ENCODE measurements at regions not wholly inside any gene's neighbourhood (a gene's known extent, or its start where the extent isn't known, plus 50 kb on each side); places are given as distances from the start of the nearest gene placed in this dataset.

DNA sequence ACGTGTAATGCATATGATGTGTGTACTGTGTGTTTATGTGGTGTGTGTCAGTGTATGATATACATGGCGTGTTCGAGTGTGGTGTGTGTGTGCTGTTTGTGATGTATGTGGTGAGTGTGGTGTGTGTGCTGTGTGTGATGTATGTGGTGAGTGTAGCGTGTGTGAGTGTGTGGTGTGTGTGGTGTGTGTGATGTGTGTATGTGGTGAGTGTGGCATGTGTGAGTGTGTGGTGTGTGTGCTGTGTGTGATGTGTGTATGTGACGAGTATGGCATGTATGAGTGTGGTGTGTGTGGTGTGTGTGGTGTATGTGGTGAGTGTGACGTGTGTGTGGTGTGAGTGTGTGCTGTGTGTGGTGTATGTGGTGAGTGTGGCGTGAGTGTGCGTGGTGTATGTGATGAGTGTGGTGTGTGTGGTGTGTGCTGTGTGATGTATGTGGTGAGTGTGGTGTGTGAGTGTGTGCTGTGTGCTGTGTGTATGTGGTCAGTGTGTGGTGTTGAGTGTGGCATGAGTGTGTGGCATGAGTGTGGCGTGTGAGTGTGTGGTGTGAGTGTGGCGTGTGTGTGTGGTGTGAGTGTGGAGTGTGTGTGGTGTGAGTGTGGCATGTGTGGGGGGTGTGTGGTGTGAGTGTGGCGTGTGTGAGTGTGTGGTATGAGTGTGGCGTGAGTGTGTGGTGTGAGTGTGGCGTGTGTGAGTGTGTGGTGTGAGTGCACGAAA is 56.8 kb upstream of the CKS2 start:
- DNase-seq (ENCODE audit: low spot score): no peak
- Mint-ChIP-seq H3K9me3 (ENCODE audit: unreplicated experiment) (no peaks in the 10 kb centered on the region), H3K27me3 (ENCODE audit: unreplicated experiment) (no peaks in the 10 kb centered on the region), H3K27ac (ENCODE audit: unreplicated experiment) (no peak overlapping the region), H3K36me3 (ENCODE audit: low read depth, unreplicated experiment) (no peaks in the 10 kb centered on the region), H3K4me3 (ENCODE audit: unreplicated experiment) (no peak overlapping the region), H3K4me1 (ENCODE audit: unreplicated experiment) (no peaks in the 10 kb centered on the region)
- TF ChIP-seq, protein P1, sequence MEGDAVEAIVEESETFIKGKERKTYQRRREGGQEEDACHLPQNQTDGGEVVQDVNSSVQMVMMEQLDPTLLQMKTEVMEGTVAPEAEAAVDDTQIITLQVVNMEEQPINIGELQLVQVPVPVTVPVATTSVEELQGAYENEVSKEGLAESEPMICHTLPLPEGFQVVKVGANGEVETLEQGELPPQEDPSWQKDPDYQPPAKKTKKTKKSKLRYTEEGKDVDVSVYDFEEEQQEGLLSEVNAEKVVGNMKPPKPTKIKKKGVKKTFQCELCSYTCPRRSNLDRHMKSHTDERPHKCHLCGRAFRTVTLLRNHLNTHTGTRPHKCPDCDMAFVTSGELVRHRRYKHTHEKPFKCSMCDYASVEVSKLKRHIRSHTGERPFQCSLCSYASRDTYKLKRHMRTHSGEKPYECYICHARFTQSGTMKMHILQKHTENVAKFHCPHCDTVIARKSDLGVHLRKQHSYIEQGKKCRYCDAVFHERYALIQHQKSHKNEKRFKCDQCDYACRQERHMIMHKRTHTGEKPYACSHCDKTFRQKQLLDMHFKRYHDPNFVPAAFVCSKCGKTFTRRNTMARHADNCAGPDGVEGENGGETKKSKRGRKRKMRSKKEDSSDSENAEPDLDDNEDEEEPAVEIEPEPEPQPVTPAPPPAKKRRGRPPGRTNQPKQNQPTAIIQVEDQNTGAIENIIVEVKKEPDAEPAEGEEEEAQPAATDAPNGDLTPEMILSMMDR (IDR thresholded peaks at IDR 0.05; ENCODE audit: unreplicated experiment): no peak

DNA sequence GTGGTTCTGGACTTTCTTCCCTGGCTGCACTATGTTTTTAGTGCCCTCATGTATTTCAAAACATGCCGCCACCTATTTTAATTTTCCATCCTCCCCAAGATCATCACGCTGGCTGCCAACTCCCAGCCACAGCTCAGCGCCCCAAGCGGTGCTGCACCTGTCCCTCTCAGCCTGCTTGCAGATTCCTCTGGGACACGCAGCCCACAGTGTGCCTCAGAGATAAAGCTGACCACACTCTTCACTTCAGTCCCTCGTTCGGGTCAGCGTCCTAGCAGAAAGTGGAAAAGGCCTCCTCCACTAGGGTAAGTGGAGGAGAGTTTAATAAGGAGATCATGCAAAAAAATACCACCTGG is 56.2 kb upstream of the CKS2 start:
- Mint-ChIP-seq H3K27ac (ENCODE audit: unreplicated experiment) (no peak overlapping the region), H3K4me1 (ENCODE audit: unreplicated experiment) (no peaks in the 10 kb centered on the region), H3K9me3 (ENCODE audit: unreplicated experiment) (no peaks in the 10 kb centered on the region), H3K4me3 (ENCODE audit: unreplicated experiment) (no peak overlapping the region), H3K27me3 (ENCODE audit: unreplicated experiment) (no peaks in the 10 kb centered on the region), H3K36me3 (ENCODE audit: low read depth, unreplicated experiment) (no peaks in the 10 kb centered on the region)
- TF ChIP-seq, protein P1 (IDR thresholded peaks at IDR 0.05; ENCODE audit: unreplicated experiment): no peak
- DNase-seq (ENCODE audit: low spot score): no peak

DNA sequence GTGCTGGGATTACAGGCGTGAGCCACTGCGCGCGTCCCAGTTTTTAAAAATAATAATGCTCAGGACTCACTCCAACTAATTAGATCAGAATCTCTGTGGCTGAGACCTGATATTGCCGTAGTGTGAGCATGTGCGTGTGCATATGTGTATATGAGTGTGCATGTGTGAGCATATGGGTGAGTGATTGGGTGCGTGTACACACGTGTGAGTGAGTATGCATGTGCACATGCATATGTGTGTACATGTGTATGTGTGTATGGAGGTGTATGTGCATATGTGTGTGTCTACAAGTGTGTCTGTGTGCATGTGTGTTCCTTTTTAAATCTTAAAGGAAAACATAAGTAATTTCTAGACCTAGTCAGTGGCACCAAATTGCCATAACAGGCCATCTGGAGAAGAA is 54.8 kb upstream of the CKS2 start:
- H3K27ac Mint-ChIP-seq (ENCODE audit: unreplicated experiment): no peak overlapping the region
- H3K27me3 Mint-ChIP-seq (ENCODE audit: unreplicated experiment): no peaks in the 10 kb centered on the region

DNA sequence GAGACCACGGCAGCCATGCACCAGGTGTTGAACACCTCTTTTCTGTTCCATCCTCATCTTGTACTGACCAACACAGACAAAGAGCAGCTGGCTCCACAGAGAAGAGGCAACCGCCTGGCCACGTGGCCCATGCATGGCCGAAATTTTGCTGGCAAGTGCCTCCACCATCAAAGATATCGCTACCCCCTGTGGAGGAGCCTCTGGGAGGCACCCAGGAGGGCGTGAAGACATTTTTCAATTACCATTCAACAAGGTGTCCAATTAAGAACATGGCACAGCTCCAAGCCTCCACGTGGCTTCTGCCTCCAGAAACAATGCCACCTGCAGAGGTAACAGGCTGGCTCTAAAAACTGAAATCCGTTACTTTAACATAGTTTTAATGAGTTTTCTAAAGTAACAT is 54.4 kb upstream of the CKS2 start:
- Mint-ChIP-seq H3K9me3 (ENCODE audit: unreplicated experiment) (no peaks in the 10 kb centered on the region), H3K4me3 (ENCODE audit: unreplicated experiment) (no peak overlapping the region), H3K27me3 (ENCODE audit: unreplicated experiment) (no peaks in the 10 kb centered on the region), H3K27ac (ENCODE audit: unreplicated experiment) (no peak overlapping the region), H3K36me3 (ENCODE audit: low read depth, unreplicated experiment) (no peaks in the 10 kb centered on the region), H3K4me1 (ENCODE audit: unreplicated experiment) (no peaks in the 10 kb centered on the region)
- DNase-seq (ENCODE audit: low spot score): no peak
- TF ChIP-seq, protein P1 (IDR thresholded peaks at IDR 0.05; ENCODE audit: unreplicated experiment): no peak

More for the DNA sequence above, 54.8 kb upstream of the CKS2 start:
- Mint-ChIP-seq H3K4me3 (ENCODE audit: unreplicated experiment) (no peak overlapping the region), H3K9me3 (ENCODE audit: unreplicated experiment) (no peaks in the 10 kb centered on the region), H3K36me3 (ENCODE audit: low read depth, unreplicated experiment) (no peaks in the 10 kb centered on the region), H3K4me1 (ENCODE audit: unreplicated experiment) (no peaks in the 10 kb centered on the region)
- no peak for DNase-seq (ENCODE audit: low spot score)
- TF ChIP-seq, protein P1 (IDR thresholded peaks at IDR 0.05; ENCODE audit: unreplicated experiment): no peak

DNA sequence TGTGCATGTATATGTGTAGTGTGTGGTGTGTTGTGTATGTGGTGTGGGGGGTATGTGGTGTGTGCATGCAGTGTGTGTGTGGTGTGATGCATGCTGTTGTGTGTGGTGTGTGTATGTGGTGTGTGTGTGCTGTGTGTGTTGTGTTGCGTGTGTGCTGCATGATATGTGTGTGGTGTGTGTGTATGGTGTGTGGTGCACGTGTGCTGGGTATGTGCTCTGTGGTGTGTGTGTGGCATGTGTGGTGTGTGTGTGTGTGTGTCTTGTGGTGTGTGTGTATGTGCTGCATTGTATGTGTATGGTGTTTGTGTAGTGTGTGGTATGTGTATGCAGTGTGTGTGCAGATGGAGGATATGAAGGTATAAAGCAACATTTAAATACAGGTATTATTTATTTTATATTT is 50.5 kb upstream of the CKS2 start:
- no peaks in the 10 kb centered on the region for H3K4me1 Mint-ChIP-seq (ENCODE audit: unreplicated experiment)
- H3K27me3 Mint-ChIP-seq (ENCODE audit: unreplicated experiment): peaks cover 2% of the 10 kb centered on the region
- DNase-seq (ENCODE audit: low spot score): no peak
- H3K9me3 Mint-ChIP-seq (ENCODE audit: unreplicated experiment): no peaks in the 10 kb centered on the region
- TF ChIP-seq, protein P1 (IDR thresholded peaks at IDR 0.05; ENCODE audit: unreplicated experiment): no peak
- no peak overlapping the region for H3K27ac Mint-ChIP-seq (ENCODE audit: unreplicated experiment)
- H3K4me3 Mint-ChIP-seq (ENCODE audit: unreplicated experiment): no peak overlapping the region
- no peaks in the 10 kb centered on the region for H3K36me3 Mint-ChIP-seq (ENCODE audit: low read depth, unreplicated experiment)
